ENCODE measurements at regions not wholly inside any gene's neighbourhood (a gene's known extent, or its start where the extent isn't known, plus 50 kb on each side); places are given as distances from the start of the nearest gene placed in this dataset.

- TF ChIP-seq TAF1 (IDR thresholded peaks at IDR 0.05; ENCODE audit: low read depth) (no peak), TEAD4 (IDR thresholded peaks at IDR 0.05) (no peak), ZBTB7A (IDR thresholded peaks at IDR 0.05; ENCODE audit: low read depth) (no peak), MAX (IDR thresholded peaks at IDR 0.05) (no peak)
Observed at GRCh38 chr5:81895307-81895706, 76.5 kb upstream of the ATG10 start.

Measured in Ishikawa (cell line).